HUES64 (cell line): ENCODE measurements at regions not wholly inside any gene's neighbourhood (a gene's known extent, or its start where the extent isn't known, plus 50 kb on each side); places are given as distances from the start of the nearest gene placed in this dataset.

Source experiments
- H3K27ac ChIP-seq: 2 replicates; pipeline ENCODE4 v1.7.0; 2013; ENCODE audit warnings: low read depth, low read length, inconsistent platforms
- H3K27me3 ChIP-seq: 2 replicates; pipeline ENCODE4 v1.6.1; 2013; ENCODE audit warnings: mild to moderate bottlenecking, low read length; ENCODE audit not compliant: insufficient read depth
- H3K36me3 ChIP-seq: 2 replicates; pipeline ENCODE4 v1.6.1; 2013; ENCODE audit warnings: mild to moderate bottlenecking, low read length; ENCODE audit not compliant: insufficient read depth
- H3K4me1 ChIP-seq: 2 replicates; pipeline ENCODE4 v1.6.1; 2013; ENCODE audit warnings: mild to moderate bottlenecking, low read length, moderate library complexity; ENCODE audit not compliant: insufficient read depth
- H3K4me3 ChIP-seq: 2 replicates; pipeline ENCODE4 v1.5.1; 2013; ENCODE audit warnings: mild to moderate bottlenecking, low read length, moderate library complexity
- H3K9ac ChIP-seq: 2 replicates; pipeline ENCODE4 v1.6.1; 2013; ENCODE audit warnings: mild to moderate bottlenecking, low read depth, low read length
- H3K9me3 ChIP-seq: 2 replicates; pipeline ENCODE4 v1.6.1; 2013; ENCODE audit warnings: low read depth, low read length; ENCODE audit not compliant: insufficient read depth
- WGBS: fragments of 150-250, 120-280 bp; methylation state at CpG from one replicate; pipeline ENCODE4 v1.1.7; 2013; ENCODE audit warnings: missing lambda C conversion rate; 5-methylcytosine and 5-hydroxymethylcytosine counted together

DNA sequence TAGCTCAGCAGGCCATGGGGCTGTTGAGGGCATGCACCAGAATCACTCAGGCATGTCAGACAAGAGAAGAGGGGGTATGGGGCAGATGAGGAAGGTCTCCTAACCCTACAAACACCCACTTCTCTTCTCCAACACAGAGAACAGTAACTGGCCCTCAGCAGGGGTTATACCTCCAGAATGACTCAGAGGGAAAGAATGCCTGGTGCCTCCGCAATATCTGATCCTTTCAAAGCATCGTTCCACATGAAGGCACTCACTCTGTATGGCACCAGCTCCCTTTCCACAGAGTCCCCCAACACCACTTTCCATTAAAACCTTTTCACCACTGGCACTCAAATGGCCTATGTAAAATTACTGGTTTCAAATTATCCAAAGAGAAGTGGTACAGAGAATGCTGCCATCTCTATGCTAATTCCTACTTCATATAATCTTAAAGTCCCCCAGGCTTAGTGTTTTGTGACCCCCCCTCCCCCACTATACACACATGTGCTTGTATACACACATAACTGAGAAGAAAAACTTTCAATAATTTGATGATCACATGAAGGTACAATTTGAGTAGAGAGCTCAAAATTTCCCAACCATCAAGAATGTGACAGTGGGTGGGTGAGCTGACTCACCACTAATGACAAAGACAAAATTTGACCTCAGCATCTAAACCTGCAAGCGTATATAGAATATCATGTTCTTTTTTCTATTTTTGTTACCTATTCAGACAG lies 91.5 kb downstream of the SIPA1L2 start:
- Histone ChIP-seq H3K4me1 (peaks cover 37% of the 10 kb centered on the region), H3K27me3 (no peaks in the 10 kb centered on the region), H3K4me3 (no peak overlapping the region), H3K9ac (no peak overlapping the region), H3K27ac (peak overlapping the region; percentile 49), H3K9me3 (no peaks in the 10 kb centered on the region), H3K36me3 (no peaks in the 10 kb centered on the region)
- 40% methylated on average over 3 of the region's 3 CpGs for WGBS

GRCh38 chr1:232534552-232535517 lies 95.1 kb downstream of the SIPA1L2 start:
- Histone ChIP-seq H3K36me3 (0 out of 2 replicates have a peak, but pooled peaks cover 3% of the 10 kb centered on the region), H3K4me1 (peaks cover 24% of the 10 kb centered on the region), H3K27ac (no peak overlapping the region), H3K4me3 (no peak overlapping the region), H3K27me3 (no peaks in the 10 kb centered on the region), H3K9ac (no peak overlapping the region), H3K9me3 (no peaks in the 10 kb centered on the region)
- WGBS, result 94% methylated on average over 9 of the region's 10 CpGs

DNA sequence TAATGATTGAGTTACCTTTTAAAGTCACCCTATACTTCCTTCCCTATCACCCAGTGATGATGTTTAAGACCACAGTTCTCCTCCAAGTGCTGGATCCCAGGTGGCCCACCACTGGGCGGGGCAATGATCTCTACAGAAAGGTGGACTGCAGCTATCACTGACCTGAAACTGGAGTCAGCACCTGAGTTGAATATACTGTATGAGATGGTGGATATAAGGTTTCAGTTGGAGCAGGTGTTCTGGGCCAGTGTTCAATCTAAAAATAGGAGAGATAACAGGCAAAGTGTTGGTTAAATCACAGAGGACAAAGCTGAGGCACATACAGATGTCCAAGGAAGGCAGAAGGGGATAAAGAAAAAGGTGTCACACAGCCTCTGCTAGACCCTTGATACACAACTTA lies 96.6 kb downstream of the SIPA1L2 start:
- Histone ChIP-seq H3K27ac (no peak overlapping the region), H3K4me3 (no peak overlapping the region), H3K9ac (no peak overlapping the region), H3K27me3 (no peaks in the 10 kb centered on the region), H3K4me1 (peaks cover 12% of the 10 kb centered on the region), H3K9me3 (no peaks in the 10 kb centered on the region), H3K36me3 (0 out of 2 replicates have a peak, but pooled peaks cover 3% of the 10 kb centered on the region)
- 93% methylated on average over 1 of the region's 1 CpG for WGBS

GRCh38 chr1:232532901-232533300 lies 97.0 kb downstream of the SIPA1L2 start:
- WGBS, result 95% methylated on average over 2 of the region's 2 CpGs
- H3K9ac ChIP-seq, result no peak overlapping the region
- H3K4me3 ChIP-seq, result no peak overlapping the region
- H3K36me3 ChIP-seq, result 0 out of 2 replicates have a peak, but pooled peaks cover 3% of the 10 kb centered on the region
- H3K27ac ChIP-seq, result no peak overlapping the region
- H3K4me1 ChIP-seq, result peaks cover 8% of the 10 kb centered on the region
- no peaks in the 10 kb centered on the region for H3K27me3 ChIP-seq
- no peaks in the 10 kb centered on the region for H3K9me3 ChIP-seq

- Histone ChIP-seq H3K9me3 (no peaks in the 10 kb centered on the region), H3K4me1 (no peaks in the 10 kb centered on the region; the same call in 1 of the 2 replicates), H3K36me3 (0 out of 2 replicates have a peak, but pooled peaks cover 3% of the 10 kb centered on the region), H3K9ac (no peak overlapping the region), H3K27me3 (no peaks in the 10 kb centered on the region), H3K4me3 (no peak overlapping the region), H3K27ac (no peak overlapping the region)
- 91% methylated on average over 3 of the region's 3 CpGs for WGBS
Measured at GRCh38 chr1:232531291-232531690, 98.6 kb downstream of the SIPA1L2 start.

DNA sequence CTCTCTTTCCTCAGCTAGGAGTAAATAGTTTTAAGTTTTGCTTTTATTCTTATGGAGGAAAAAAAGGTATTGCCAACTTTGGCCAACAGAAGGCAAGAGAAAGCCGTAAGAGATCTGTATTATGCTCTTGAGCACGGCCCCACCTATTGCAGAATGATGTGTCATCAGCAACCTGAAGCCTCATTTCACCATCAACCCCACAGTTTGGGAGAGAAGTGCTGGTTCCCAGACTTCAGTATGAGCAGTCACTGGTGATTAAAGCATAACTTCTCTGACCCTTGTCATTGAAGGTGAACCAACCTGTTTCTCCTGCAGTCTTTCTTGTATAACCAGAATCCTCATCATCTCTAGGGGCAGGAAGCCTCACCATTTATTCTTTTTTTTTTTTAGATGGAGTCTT lies 100.2 kb downstream of the SIPA1L2 start:
- Histone ChIP-seq H3K27me3 (no peaks in the 10 kb centered on the region), H3K27ac (no peak overlapping the region), H3K4me3 (no peak overlapping the region), H3K36me3 (0 out of 2 replicates have a peak, but pooled peaks cover 3% of the 10 kb centered on the region), H3K4me1 (no peaks in the 10 kb centered on the region; the same call in 1 of the 2 replicates), H3K9ac (no peak overlapping the region), H3K9me3 (no peaks in the 10 kb centered on the region)
- whole genome bisulfite sequencing, result 94% methylated on average over 2 of the region's 2 CpGs

DNA sequence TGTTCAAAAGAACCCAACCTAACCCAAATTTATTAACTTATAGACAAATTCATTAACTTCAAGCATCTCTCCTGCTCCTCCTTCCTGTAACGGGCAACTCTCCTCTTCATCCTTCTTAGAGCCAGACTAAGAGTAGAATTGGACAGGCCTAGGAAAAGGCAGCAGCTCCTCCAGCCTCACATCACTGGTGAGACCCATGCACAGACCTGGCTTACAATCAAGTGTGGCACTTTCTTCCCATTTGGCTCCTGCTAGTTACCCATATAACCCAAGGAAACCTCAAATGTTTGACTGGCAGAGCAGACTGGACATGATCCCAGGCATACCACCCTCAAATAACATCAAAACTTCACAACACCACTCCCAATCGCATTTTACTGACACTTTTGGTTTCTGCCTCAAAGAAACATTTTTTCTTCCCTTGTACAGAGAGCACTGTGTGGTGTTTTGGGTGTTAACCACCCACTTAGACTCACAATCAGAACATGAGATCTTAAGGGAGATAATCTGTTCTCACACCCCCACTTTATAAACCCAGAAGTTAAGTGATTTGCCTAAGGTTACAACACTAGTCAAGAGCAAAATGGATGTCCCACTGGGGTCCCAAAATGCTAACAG lies 101.4 kb downstream of the SIPA1L2 start:
- no peaks in the 10 kb centered on the region for H3K9me3 ChIP-seq
- H3K27ac ChIP-seq, result no peak overlapping the region
- H3K9ac ChIP-seq, result no peak overlapping the region
- peaks cover 6% of the 10 kb centered on the region; the same call in 1 of the 2 replicates for H3K4me1 ChIP-seq
- WGBS, result 91% methylated on average over 2 of the region's 2 CpGs
- H3K36me3 ChIP-seq, result 0 out of 2 replicates have a peak, but pooled peaks cover 3% of the 10 kb centered on the region
- no peaks in the 10 kb centered on the region for H3K27me3 ChIP-seq
- no peak overlapping the region for H3K4me3 ChIP-seq

- Histone ChIP-seq H3K27ac (no peak overlapping the region), H3K36me3 (no peaks in the 10 kb centered on the region), H3K27me3 (no peaks in the 10 kb centered on the region), H3K4me3 (no peak overlapping the region), H3K4me1 (peaks cover 7% of the 10 kb centered on the region; the same call in 1 of the 2 replicates), H3K9ac (no peak overlapping the region), H3K9me3 (no peaks in the 10 kb centered on the region)
- 95% methylated on average over 2 of the region's 2 CpGs for WGBS
Measured at GRCh38 chr1:232524056-232524455, 105.9 kb downstream of the SIPA1L2 start.

DNA sequence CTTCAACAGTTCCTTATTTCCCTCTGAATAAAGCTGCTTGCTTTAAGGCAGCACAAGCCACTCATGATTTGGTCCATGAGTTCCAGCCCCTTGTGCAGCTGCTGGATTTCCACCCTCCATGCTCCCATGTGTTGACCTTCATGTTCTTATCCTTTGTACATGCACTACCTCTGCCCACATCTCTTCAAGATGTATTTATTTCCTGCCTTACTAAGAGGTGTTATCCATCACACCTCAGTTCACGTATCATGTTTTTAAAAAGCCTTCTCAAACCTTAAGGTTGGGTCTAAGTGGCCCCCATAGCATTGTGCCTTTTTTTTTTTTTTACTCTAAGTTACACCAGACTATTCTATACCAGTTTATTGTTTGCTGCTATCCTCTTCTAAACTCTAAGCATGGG lies 107.7 kb downstream of the SIPA1L2 start:
- no peak overlapping the region for H3K9ac ChIP-seq
- no peaks in the 10 kb centered on the region for H3K27me3 ChIP-seq
- WGBS, result 98% methylated on average over 1 of the region's 1 CpG
- no peaks in the 10 kb centered on the region for H3K9me3 ChIP-seq
- no peak overlapping the region for H3K4me3 ChIP-seq
- no peak overlapping the region for H3K27ac ChIP-seq
- peaks cover 16% of the 10 kb centered on the region for H3K4me1 ChIP-seq
- no peaks in the 10 kb centered on the region for H3K36me3 ChIP-seq

- no peaks in the 10 kb centered on the region for H3K27me3 ChIP-seq
- no peak overlapping the region for H3K27ac ChIP-seq
- H3K36me3 ChIP-seq, result no peaks in the 10 kb centered on the region
- no peak overlapping the region for H3K9ac ChIP-seq
- H3K9me3 ChIP-seq, result no peaks in the 10 kb centered on the region
- H3K4me3 ChIP-seq, result no peak overlapping the region
- H3K4me1 ChIP-seq, result peaks cover 18% of the 10 kb centered on the region
- 91% methylated on average over 1 of the region's 1 CpG for WGBS
Measured at GRCh38 chr1:232521660-232522059, 108.3 kb downstream of the SIPA1L2 start.

GRCh38 chr1:232519186-232519585 lies 110.7 kb downstream of the SIPA1L2 start:
- peaks cover 18% of the 10 kb centered on the region for H3K4me1 ChIP-seq
- H3K4me3 ChIP-seq, result no peak overlapping the region
- peaks cover 11% of the 10 kb centered on the region for H3K36me3 ChIP-seq
- no peaks in the 10 kb centered on the region for H3K27me3 ChIP-seq
- no peak overlapping the region for H3K9ac ChIP-seq
- H3K9me3 ChIP-seq, result no peaks in the 10 kb centered on the region
- WGBS, result 95% methylated on average over 11 of the region's 11 CpGs
- H3K27ac ChIP-seq, result no peak overlapping the region
